RWPE1 (cell line): ENCODE measurements at regions not wholly inside any gene's neighbourhood (a gene's known extent, or its start where the extent isn't known, plus 50 kb on each side); places are given as distances from the start of the nearest gene placed in this dataset.
"Not testable (repeated sequence)": the region's sequence is repeated elsewhere in the genome, so short reads cannot be mapped to it uniquely, and the experiment has no call there.

Experiments used
- CTCF ChIA-PET: fragments of 350-600 bp; sonication (Branson Sonifier 250); formaldehyde crosslinking; extraction: SDS; loops from one replicate; lab custom pipeline; 2021; lab: Yijun Ruan, JAX
- POLR2A ChIA-PET: fragments of 400-600 bp; formaldehyde crosslinking; extraction: SDS; loops from one replicate; lab custom pipeline; 2020; ENCODE audit warnings: antibody characterized with exemption; ENCODE audit not compliant: low non-redundant PET; lab: Yijun Ruan, JAX
- DNase-seq: peaks from one replicate; pipeline ENCODE4 v3.0.0; 2012; ENCODE audit warnings: low spot score
- H3K27ac ChIP-seq: fragments of 450-650 bp; 2 replicates; pipeline ENCODE4 v1.5.1; 2017
- CTCF ChIP-seq: fragments of 450-650 bp; conservative IDR thresholded peaks from 2 replicates; pipeline ENCODE4 v1.5.1; 2017; ENCODE audit warnings: low read depth, mild to moderate bottlenecking

GRCh38 chrX:6990552-6991193, 156.8 kb upstream of the STS start:
- H3K27ac ChIP-seq = no peak overlapping the region
- TF ChIP-seq CTCF = no peak
- ChIA-PET CTCF (no interaction called here), POLR2A (no interaction called here)
- no peak for DNase-seq

- no peak for TF ChIP-seq CTCF
- no peak overlapping the region for H3K27ac ChIP-seq
- DNase-seq = no peak
- CTCF ChIA-PET = no interaction called here
- POLR2A ChIA-PET = no interaction called here
Observed at GRCh38 chrX:6989858-6990257, 157.7 kb upstream of the STS start.

GRCh38 chrX:6988694-6989093, 158.8 kb upstream of the STS start:
- DNase-seq, H3K27ac ChIP-seq, CTCF ChIA-PET, POLR2A ChIA-PET: not testable (repeated sequence)

- POLR2A ChIA-PET = no interaction called here
- no peak overlapping the region for H3K27ac ChIP-seq
- TF ChIP-seq CTCF = no peak
- CTCF ChIA-PET = interaction anchor here (0.7 kb wide), 1 partner anchor 727 kb away, joined by 3 read pairs; no protein-coding TSS in a partner anchor
- no peak for DNase-seq
Observed at GRCh38 chrX:6986915-6987314, 160.6 kb upstream of the STS start.

- TF ChIP-seq CTCF = no peak
- H3K27ac ChIP-seq = no peak overlapping the region
- no peak for DNase-seq
- ChIA-PET CTCF (no interaction called here), POLR2A (no interaction called here)
Observed at GRCh38 chrX:6985537-6985936, 162.0 kb upstream of the STS start.

- POLR2A ChIA-PET = no interaction called here
- H3K27ac ChIP-seq = no peak overlapping the region
- no peak for TF ChIP-seq CTCF
- CTCF ChIA-PET = no interaction called here
- no peak for DNase-seq
Observed at GRCh38 chrX:6983207-6983955, 164.1 kb upstream of the STS start.
